ENCODE measurements at regions not wholly inside any gene's neighbourhood (a gene's known extent, or its start where the extent isn't known, plus 50 kb on each side); places are given as distances from the start of the nearest gene placed in this dataset.

DNA sequence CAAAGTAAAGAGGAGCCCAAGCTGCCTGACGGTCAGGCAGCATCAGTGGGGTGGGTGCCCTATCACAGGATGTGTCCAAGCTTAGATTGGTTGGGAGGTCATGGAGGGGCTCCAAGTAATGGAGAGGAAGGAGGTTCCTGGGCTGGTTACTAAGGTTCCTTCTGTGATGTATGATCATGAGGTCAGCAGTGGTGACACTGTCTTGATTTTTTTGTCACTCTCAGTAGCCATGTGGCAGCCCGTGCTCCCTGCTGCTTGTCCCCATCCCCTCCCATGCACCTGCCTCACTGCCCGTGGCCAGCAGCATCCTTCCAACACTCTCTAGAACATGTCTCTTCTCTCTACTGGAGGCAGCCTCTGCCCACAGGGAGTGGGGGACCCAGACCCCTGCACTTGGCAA lies 261.7 kb downstream of the TLE3 start:
- Histone ChIP-seq H3K4me1 (ENCODE audit: control insufficient read depth, extremely low read depth, insufficient read depth, low read length) (no peaks in the 10 kb centered on the region), H2AFZ (ENCODE audit: control insufficient read depth, low read length) (no peak overlapping the region), H3K9ac (ENCODE audit: control insufficient read depth, extremely low read depth, insufficient read depth, low read length) (no peak overlapping the region), H3K79me2 (ENCODE audit: control insufficient read depth, insufficient read depth, low read length) (no peaks in the 10 kb centered on the region), H3K27ac (ENCODE audit: control insufficient read depth, insufficient read depth, low read length) (no peak overlapping the region), H3K9me1 (ENCODE audit: control insufficient read depth, extremely low read depth, insufficient read depth, low read length) (no peaks in the 10 kb centered on the region), H3K4me2 (ENCODE audit: control insufficient read depth, extremely low read depth, insufficient read depth, low read depth, low read length) (no peak overlapping the region), H3K9me3 (ENCODE audit: control insufficient read depth, low read depth, low read length) (no peaks in the 10 kb centered on the region), H3K36me3 (ENCODE audit: control insufficient read depth in 2 of 2, extremely low read depth in 1 of 2, insufficient read depth in 2 of 2, low read length in 2 of 2) (no peaks in the 10 kb centered on the region), H4K20me1 (ENCODE audit: control insufficient read depth, extremely low read depth, insufficient read depth, low read length) (no peaks in the 10 kb centered on the region), H3K27me3 (ENCODE audit: control insufficient read depth, extremely low read depth, insufficient read depth, low read length) (peaks cover 34% of the 10 kb centered on the region), H3K4me3 (ENCODE audit: control insufficient read depth in 2 of 3, extremely low read depth in 1 of 3, insufficient read depth in 2 of 3, low read depth in 1 of 3, low read length in 3 of 3) (no peak overlapping the region)
- dilution Hi-C loops (cut with MboI; ENCODE audit: extremely low pct_ligation_motif_present, low sequenced_read_pairs): no loop called here
- no peak for DNase-seq (ENCODE audit: low read depth, low spot score)
- no peak for TF ChIP-seq EZH2 (IDR thresholded peaks at IDR 0.05; ENCODE audit: low read length)
- TF ChIP-seq, protein P1, sequence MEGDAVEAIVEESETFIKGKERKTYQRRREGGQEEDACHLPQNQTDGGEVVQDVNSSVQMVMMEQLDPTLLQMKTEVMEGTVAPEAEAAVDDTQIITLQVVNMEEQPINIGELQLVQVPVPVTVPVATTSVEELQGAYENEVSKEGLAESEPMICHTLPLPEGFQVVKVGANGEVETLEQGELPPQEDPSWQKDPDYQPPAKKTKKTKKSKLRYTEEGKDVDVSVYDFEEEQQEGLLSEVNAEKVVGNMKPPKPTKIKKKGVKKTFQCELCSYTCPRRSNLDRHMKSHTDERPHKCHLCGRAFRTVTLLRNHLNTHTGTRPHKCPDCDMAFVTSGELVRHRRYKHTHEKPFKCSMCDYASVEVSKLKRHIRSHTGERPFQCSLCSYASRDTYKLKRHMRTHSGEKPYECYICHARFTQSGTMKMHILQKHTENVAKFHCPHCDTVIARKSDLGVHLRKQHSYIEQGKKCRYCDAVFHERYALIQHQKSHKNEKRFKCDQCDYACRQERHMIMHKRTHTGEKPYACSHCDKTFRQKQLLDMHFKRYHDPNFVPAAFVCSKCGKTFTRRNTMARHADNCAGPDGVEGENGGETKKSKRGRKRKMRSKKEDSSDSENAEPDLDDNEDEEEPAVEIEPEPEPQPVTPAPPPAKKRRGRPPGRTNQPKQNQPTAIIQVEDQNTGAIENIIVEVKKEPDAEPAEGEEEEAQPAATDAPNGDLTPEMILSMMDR (optimal IDR thresholded peaks at IDR 0.05 in 1 of 3, IDR thresholded peaks at IDR 0.05 in 1 of 3, conservative IDR thresholded peaks at IDR 0.05 in 1 of 3; ENCODE audit: extremely low read depth in 1 of 3, insufficient read depth in 2 of 3, low read length in 3 of 3): no peak
- FAIRE-seq: no peak

DNA sequence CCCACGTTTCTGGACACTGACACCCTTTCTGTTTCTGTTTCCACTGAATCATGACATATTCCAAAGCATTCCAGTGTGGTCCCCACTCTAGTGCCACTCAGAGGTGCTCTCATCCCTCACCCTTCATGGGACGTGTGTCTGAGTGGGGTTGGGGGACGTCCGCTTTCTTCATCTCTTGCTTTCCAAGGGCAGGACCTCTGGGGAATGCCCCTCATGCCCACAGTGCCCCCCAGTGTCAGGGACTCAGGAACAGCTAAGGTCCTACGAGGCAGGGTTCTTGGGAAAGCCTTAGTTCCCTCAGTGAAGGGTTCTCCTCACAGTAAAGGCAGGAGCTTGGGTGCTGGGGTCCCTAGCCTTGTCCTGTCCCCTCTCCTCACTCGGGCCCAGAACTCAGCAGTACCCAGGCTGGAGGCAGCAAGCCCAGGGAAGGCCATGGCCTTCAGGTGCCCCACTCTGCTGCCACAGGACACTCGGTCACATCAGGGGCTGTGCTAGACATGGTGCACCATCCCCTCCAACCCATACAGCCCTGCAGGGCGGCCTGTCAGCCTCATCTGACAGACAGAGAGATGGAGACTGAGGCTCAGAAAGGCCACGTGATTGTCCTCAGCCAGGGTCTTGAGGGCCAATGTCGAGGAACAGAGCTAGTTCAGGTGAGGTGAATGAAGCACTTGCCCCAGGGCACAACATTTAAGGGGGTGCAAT lies 261.0 kb downstream of the TLE3 start:
- Histone ChIP-seq H3K9me1 (ENCODE audit: control insufficient read depth, extremely low read depth, insufficient read depth, low read length) (no peaks in the 10 kb centered on the region), H3K9me3 (ENCODE audit: control insufficient read depth, low read depth, low read length) (no peaks in the 10 kb centered on the region), H3K4me2 (ENCODE audit: control insufficient read depth, extremely low read depth, insufficient read depth, low read depth, low read length) (no peak overlapping the region), H3K27me3 (ENCODE audit: control insufficient read depth, extremely low read depth, insufficient read depth, low read length) (peaks cover 36% of the 10 kb centered on the region), H3K4me1 (ENCODE audit: control insufficient read depth, extremely low read depth, insufficient read depth, low read length) (no peaks in the 10 kb centered on the region), H3K4me3 (ENCODE audit: control insufficient read depth in 2 of 3, extremely low read depth in 1 of 3, insufficient read depth in 2 of 3, low read depth in 1 of 3, low read length in 3 of 3) (no peak overlapping the region), H2AFZ (ENCODE audit: control insufficient read depth, low read length) (no peak overlapping the region), H3K36me3 (ENCODE audit: control insufficient read depth in 2 of 2, extremely low read depth in 1 of 2, insufficient read depth in 2 of 2, low read length in 2 of 2) (no peaks in the 10 kb centered on the region), H3K9ac (ENCODE audit: control insufficient read depth, extremely low read depth, insufficient read depth, low read length) (no peak overlapping the region), H3K27ac (ENCODE audit: control insufficient read depth, insufficient read depth, low read length) (no peak overlapping the region), H4K20me1 (ENCODE audit: control insufficient read depth, extremely low read depth, insufficient read depth, low read length) (no peaks in the 10 kb centered on the region), H3K79me2 (ENCODE audit: control insufficient read depth, insufficient read depth, low read length) (no peaks in the 10 kb centered on the region)
- dilution Hi-C loops (cut with MboI; ENCODE audit: extremely low pct_ligation_motif_present, low sequenced_read_pairs): no loop called here
- no peak for DNase-seq (ENCODE audit: low read depth, low spot score)
- FAIRE-seq: no peak
- TF ChIP-seq EZH2 (IDR thresholded peaks at IDR 0.05; ENCODE audit: low read length): no peak
- TF ChIP-seq, protein P1 (optimal IDR thresholded peaks at IDR 0.05 in 1 of 3, IDR thresholded peaks at IDR 0.05 in 1 of 3, conservative IDR thresholded peaks at IDR 0.05 in 1 of 3; ENCODE audit: extremely low read depth in 1 of 3, insufficient read depth in 2 of 3, low read length in 3 of 3): no peak

Data from keratinocyte (primary cell).